Panc1 (cell line): ENCODE measurements at regions not wholly inside any gene's neighbourhood (a gene's known extent, or its start where the extent isn't known, plus 50 kb on each side); places are given as distances from the start of the nearest gene placed in this dataset.

Experiments
- POLR2AphosphoS5 ChIP-seq: IDR thresholded peaks from 2 replicates; pipeline ENCODE4 v1.6.1; 2012; ENCODE audit warnings: mild to moderate bottlenecking, low read depth, low read length, moderate library complexity
- TF ChIP-seq, protein P1 (sequence below): fragments of 450-650 bp; IDR thresholded peaks from 2 replicates; pipeline ENCODE4 v1.5.1; 2017; ENCODE audit warnings: mild to moderate bottlenecking
- TF ChIP-seq, protein P2 (sequence below), 2 experiments: IDR thresholded peaks; 2 replicates each; pipeline ENCODE4 v1.6.1; 2011 to 2012; ENCODE audit warnings: low read depth in 2 of 2, control low read depth in 1 of 2, low read length in 1 of 2, mild to moderate bottlenecking in 1 of 2, moderate library complexity in 1 of 2; ENCODE audit not compliant: insufficient read depth in 1 of 2

DNA sequence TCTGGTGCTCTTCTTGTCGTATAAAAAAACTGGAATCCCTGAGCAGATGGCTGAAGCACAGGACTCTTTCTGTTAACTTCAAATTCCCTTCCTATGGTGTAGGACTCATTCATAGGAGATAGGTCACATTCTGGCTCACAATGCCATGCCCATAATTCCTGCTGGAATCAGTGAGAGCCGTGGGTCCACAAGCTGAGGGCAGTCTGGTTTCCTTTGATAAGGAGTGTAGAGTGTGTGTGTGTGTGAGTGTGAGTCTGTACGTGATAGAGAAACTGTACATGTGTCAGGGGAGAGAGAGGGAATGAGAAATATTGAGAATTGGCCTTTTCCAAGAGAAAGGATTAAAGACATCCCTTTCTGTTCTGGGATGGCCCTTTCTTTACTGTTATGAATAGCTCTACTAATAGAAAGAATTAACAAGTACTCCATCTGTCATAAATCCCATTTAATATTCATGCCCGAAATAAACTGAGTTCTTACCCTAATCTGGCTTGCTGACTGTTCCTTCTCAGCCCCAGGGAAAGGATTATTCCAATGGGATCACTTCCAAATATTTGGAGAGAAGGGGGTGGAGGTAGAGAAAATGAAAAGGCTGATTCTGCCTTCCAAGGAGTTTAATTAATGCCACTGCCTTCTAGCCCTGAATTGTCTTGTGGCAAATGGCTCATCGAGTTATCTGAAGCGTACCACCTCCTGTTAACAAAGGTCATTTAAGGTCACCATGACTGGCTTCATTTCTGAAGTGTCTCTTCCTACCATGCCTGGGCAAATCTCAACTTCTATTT lies 79.0 kb downstream of the TMX1 start:
- no peak for TF ChIP-seq POLR2AphosphoS5
- TF ChIP-seq, protein P1, sequence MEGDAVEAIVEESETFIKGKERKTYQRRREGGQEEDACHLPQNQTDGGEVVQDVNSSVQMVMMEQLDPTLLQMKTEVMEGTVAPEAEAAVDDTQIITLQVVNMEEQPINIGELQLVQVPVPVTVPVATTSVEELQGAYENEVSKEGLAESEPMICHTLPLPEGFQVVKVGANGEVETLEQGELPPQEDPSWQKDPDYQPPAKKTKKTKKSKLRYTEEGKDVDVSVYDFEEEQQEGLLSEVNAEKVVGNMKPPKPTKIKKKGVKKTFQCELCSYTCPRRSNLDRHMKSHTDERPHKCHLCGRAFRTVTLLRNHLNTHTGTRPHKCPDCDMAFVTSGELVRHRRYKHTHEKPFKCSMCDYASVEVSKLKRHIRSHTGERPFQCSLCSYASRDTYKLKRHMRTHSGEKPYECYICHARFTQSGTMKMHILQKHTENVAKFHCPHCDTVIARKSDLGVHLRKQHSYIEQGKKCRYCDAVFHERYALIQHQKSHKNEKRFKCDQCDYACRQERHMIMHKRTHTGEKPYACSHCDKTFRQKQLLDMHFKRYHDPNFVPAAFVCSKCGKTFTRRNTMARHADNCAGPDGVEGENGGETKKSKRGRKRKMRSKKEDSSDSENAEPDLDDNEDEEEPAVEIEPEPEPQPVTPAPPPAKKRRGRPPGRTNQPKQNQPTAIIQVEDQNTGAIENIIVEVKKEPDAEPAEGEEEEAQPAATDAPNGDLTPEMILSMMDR, result no peak
- TF ChIP-seq, protein P2, sequence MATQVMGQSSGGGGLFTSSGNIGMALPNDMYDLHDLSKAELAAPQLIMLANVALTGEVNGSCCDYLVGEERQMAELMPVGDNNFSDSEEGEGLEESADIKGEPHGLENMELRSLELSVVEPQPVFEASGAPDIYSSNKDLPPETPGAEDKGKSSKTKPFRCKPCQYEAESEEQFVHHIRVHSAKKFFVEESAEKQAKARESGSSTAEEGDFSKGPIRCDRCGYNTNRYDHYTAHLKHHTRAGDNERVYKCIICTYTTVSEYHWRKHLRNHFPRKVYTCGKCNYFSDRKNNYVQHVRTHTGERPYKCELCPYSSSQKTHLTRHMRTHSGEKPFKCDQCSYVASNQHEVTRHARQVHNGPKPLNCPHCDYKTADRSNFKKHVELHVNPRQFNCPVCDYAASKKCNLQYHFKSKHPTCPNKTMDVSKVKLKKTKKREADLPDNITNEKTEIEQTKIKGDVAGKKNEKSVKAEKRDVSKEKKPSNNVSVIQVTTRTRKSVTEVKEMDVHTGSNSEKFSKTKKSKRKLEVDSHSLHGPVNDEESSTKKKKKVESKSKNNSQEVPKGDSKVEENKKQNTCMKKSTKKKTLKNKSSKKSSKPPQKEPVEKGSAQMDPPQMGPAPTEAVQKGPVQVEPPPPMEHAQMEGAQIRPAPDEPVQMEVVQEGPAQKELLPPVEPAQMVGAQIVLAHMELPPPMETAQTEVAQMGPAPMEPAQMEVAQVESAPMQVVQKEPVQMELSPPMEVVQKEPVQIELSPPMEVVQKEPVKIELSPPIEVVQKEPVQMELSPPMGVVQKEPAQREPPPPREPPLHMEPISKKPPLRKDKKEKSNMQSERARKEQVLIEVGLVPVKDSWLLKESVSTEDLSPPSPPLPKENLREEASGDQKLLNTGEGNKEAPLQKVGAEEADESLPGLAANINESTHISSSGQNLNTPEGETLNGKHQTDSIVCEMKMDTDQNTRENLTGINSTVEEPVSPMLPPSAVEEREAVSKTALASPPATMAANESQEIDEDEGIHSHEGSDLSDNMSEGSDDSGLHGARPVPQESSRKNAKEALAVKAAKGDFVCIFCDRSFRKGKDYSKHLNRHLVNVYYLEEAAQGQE (IDR thresholded peaks at IDR 0.05; ENCODE audit: insufficient read depth in 1 of 2, low read depth in 2 of 2, low read length in 1 of 2), result no peak
